IPS DF 4.7 (cell line): ENCODE measurements at regions not wholly inside any gene's neighbourhood (a gene's known extent, or its start where the extent isn't known, plus 50 kb on each side); places are given as distances from the start of the nearest gene placed in this dataset.

Experiments used
- DNase-seq: peaks from one replicate; pipeline ENCODE4 v3.0.0-alpha.2; 2013; ENCODE audit warnings: low spot score; ENCODE audit errors: extremely low read depth

DNA sequence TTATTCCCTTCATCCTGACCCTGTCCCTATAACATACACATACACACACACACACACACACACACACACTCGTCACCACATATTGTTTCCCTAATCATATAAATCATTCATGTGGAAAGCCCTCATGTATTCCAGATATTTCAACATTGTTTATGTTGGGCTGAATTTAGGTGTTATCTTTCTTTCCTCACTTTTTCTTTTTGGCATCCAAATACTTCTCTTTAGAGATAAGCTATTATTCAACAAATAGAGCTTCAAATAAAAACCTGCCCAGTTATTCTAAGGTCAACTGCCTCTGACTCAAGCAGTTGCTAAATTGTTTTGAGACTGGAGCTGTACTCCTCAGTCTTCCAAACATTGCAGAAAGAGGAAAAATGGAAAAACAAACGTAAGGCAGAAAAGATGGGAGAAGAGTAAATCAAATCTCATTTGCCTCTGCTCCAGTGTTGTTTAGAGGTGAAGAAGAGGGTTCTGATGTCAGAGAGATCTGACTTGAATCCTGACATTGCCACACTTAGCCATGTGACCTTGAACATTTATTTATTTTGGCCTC is 215.7 kb downstream of the GAS1 start:
- DNase-seq = no peak

DNA sequence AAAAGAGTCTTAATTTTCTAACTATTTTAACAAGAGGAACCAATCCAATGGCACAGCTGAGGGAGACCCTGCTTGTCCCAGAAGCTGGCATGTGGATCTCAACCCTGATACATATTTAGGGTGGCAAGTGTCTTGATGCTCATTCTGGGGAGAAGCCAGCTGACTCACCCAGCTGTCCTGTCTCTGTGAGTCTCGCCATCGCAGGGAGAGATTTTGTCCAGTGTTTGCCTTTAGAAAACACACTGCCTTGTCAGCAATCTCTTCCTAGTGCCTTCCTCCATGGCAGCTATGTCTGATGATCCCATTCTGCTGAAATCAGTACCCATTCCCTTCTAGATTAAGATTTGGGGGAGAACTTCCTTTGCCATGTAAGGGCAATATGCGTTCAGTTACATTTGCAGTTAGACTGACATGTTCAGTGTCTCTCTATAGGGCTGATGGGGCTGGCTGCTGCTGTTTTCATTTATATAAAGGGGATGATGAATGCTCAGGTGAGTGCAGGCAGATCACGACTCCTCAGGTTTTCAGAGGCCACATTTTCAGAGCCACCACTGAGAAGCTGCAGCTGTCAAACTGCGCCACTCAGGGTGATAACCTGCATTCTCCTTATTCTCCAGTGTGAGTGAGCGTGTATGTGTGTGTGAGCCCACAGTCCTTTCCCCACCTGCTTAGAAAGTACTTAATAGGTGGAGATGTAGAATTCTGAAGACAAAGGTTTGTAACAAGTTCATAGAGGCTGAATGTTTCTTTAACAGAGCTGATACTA is 217.0 kb downstream of the GAS1 start:
- no peak for DNase-seq

DNA sequence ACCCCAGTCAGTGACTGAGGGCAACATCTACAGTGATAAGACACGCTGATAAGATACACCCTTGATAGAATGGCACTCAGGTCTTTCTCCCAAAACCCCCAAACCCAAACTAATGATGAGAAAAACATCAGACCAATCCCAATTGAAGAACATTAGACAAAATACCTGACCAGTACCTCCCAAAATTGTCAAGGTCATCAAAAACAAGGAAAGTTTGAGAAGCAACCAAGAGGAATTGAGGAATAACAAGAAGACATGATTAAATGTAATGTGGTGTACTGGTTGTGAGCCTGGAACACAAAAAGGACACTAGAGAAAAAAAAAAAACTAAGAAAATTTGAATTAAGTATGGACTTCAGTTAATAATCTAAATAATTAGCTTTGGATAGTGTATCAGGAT is 222.8 kb downstream of the GAS1 start:
- no peak for DNase-seq

DNA sequence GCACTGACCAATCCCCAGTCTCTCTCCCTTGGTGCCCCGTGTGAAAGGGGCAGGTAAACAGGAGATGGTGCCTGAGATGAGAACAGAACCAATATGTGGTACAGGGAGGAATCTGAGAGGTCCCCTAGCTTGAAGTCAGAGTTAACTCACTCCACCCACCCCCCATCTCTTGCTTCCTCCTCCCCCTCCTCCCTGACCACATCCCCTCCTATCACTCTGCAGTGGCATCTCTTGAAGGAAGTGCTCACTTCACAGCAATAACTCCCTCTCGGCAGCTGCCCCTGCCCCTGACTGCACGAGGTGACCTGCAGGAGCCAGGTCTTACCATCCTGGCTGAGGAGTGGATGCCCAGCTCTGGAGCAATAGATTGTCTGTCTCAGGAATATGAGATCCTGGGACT is 224.0 kb downstream of the GAS1 start:
- DNase-seq = no peak

DNA sequence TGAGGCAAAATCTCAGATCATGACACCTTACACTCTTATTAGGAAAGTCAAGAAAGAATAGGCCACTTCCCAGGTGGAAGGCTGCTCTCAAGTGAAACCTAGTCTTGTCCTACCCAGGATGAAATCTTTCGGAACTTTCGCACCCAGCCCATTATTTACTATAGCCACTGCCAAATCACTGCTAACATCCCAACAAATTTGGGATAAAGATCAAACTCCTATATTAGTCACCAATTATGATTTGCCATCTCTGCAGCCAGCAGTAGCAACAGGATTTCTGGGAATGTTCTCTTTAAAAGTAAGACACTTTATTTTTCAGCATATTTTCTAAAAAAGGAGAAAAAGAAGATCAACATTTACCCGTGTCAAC is 224.6 kb downstream of the GAS1 start:
- no peak for DNase-seq

DNA sequence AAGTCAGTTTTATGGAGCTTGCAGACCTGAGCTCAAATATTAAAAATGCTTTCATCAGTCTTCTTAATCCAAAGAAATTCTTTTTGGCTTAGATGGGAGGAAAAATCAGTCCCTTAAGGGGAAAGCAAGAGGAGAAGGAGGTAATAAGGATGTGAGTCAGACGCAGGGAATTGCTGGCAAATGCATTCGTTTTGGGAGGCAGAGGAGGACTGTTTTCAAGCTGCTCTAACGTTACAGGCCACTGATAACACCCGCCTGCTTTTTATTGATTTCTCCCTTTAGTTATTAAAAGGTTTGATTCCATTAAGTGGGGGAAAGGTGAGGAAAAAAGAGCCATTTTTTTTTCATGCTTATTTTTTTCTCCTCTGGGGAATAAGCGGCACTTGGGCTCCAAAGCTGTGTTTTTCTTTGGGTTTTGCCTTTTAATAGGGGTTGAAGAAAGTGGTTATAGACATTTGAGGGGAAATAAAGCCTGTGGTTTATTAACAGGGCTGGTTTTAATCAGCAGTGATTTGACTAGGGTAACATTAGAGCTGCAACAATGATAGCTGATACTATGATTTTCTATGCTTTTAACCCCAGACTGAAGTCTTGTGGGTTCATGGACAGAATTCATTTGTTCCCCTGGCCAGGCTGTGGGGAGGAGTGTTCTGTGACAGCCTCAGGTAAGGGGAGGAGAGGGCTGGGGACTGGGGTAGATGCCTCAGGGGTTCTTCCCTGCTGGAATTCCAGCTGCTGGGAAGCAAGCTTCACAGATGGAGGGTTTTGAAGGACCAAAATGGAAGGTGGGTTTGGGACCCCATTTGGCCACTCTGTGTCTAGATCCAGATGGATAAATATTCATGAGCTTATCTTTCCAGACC is 225.2 kb downstream of the GAS1 start:
- no peak for DNase-seq

DNA sequence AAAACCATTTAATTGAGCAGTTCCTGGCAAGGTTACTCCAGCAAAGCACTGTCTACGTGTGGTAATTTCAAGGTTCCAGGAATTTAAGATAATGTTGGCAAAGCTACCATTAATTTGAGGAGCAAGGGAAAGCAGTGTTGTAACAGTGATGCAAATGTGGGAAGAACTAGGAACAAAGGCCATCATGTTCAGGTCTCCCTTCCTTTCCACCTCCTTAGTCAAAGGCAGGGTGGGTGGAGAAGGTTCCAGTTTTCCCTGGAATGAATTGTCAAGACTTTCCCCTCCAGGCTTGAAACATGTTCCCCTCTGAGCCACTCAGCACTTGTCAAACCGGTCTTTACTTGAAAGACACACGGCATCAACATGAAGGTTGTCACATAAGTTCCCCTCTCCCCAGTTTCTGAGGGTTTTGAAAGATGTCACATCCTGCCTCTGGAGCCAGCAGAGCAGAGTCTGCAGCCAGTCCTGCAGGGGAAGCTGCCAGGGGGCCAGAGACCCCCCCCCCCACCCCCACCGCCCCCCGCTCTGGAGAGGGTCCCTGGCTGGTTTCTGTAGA is 226.0 kb downstream of the GAS1 start:
- peak; percentile 5 for DNase-seq

DNA sequence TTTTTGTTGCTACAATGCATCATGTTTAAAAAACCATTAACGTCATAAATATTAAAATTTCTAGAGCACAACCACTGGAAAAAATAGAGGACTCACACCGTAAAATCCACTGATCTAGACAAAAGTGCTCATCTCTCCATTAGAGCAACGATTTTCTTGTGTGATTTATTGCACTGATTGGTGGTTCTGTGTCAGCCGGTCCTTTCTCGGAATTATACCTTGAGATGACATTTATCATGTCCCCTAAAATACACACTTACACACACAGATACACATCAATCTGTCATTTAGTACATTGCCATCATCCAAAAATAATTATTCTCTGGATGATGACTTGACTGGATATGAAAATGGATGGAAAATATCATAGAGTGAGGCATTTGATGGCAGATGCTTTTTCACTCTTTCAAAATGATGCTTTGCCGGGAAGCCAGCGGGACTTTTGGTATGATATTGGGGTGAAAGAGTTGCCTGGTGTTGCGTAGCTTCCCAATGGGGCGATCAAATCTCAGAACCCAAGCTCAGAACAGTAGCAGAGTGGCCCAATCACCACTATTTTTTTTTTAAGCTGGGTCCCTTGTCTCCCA is 226.6 kb downstream of the GAS1 start:
- no peak for DNase-seq

DNA sequence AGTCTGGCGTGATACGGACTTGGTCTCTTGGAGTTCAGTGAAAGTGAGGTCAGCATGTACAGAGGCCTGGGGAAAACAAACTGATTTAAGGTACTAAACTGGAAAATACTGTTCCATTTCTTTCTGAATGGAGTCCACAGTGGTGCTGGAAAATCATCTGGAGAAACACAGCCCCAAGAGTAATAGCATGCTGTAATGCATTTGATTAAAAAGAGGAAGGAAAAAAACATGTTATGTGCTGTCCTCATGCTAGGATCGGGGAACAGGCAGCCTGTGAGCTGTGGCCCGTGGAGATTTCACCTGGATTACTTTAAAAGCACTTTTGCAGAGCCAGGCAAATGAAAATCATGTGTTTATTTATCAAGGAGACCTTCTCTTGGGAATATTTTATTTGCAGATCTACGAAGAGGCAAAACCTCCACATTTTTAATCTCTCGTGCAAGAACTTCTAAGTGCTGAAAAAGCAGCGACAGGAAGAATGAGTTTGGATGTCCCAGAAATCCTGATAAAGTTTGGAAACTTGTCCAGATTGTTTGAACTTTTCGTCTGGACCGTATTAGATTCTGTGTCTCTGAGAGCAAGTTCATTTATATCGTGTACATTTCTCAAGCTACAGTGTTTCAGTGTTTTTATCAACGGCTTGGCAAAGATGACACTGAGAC is 228.8 kb downstream of the GAS1 start:
- DNase-seq = no peak

DNA sequence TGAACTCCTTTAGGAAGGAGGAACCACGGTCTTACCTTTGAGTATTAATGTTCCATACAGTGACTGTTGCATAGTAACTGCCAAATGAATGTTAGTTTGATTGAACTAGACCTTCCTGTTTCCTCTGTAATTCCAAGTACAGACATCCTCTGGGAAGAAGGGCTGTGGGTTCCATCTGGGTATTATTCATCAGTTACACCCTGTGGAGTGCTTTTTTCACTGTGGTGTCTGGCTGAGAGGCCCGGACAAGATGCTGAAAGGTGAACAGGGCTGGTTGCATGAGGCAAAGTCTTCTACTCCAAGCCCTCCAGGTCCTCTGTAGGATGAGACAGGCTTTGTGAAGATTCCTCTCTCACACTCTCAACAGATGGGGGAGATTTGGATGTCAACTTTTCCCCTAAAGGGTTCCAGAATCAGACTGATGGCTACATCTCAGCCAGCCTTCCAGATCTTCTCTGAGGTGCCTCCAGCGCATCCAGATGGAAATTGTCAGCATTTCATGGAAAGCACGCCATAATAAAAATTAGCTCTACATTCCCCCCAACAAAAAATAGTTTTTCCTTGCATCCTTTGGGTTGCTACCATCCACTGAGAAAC is 230.9 kb downstream of the GAS1 start:
- DNase-seq = no peak

DNA sequence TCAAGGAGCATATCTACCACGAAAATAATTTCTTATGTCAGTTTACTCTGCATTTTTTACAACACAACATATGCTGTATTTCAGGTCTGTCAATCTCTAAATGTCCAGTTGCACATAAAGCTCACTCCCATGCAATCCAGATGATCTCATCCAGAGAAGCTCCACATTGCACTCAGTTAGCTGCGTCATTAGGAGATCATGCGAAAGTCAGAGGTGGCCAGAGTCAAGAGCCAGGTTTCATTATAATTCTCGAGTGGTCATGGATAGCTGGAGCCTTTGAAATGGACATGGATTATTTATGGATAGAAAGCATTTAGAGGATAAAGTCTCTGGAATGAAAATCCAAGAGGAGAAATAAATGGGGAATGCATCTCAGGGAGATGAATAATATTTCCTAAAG is 232.3 kb downstream of the GAS1 start:
- no peak for DNase-seq

DNA sequence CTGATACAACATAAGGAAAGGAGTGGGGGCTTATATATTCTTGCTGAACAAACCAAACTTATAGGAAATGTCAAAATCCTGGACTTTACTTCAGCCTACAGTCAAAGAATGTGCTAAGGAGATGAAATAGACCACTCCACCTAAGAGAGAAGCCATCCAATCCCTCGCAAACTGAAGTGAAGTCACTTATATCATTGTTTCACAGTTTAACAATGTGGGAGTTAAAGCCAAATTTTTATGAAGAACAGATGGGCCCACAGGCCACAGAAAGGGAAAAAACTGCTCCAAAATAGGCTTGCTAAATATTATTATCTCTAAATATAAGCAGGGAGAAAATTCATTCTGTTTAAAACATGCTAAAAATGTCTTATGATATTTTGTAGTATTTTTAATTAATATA is 233.3 kb downstream of the GAS1 start:
- no peak for DNase-seq

DNA sequence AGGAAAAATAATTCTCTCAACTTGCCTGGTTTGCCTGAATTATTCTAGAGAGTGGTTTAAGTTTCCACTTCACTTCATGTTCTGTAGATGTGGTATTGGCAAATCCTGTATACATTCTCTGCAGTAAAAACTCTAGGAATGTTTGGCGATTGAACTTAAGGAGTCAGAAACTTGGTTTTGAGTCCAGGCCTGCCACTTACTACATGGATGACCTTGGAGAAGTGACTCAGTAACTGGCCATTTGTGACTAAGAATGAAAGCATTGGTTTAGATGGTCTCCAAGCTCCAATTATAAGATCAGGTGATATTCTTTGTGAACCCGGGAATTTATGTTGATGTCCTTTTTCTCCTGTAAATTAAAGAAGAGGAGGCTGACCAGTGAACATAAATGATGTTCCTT is 233.8 kb downstream of the GAS1 start:
- no peak for DNase-seq

DNA sequence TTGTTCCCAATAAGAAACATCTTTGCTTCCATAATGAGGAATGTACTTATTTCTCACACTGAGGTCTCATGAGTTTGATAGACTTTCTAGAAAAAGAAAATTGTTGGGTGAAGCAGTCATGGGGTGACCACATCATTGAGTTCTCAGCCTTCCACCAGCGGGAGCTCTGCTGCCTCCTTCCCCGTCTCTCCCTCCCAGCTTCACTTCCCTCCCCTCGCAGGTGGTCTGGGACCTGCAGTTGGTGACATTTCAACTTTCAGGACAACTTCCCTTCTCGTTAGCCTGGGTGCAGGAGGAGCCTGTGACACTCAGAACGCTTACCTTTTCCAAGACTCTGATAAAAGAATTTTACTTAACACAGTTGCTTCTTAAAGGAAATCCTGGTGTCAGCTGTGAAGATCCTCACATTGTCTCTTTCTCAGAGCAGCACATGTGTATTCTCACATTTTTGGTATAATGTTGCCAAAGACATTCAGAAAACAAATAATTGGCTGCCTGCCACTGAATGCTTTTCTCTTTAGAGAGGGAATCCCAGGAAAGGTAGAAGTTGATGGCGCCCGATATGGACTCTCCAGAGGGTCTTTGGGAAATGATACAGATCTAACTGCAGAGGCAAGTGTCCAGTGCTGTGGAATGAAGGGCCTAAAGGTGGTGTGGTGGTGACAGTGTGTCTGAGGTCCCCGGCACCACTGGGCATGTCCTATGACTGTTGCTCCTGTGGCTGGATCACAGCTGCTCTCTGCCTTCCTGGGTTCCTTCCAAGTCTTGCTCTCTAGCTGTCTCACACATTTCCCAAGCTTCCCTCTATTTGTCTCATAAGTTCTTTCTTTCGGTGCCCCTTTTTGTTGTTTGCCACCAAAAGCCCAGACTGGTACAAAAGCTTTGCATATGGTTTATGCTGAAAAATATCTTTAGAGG is 238.1 kb downstream of the GAS1 start:
- DNase-seq = no peak

DNA sequence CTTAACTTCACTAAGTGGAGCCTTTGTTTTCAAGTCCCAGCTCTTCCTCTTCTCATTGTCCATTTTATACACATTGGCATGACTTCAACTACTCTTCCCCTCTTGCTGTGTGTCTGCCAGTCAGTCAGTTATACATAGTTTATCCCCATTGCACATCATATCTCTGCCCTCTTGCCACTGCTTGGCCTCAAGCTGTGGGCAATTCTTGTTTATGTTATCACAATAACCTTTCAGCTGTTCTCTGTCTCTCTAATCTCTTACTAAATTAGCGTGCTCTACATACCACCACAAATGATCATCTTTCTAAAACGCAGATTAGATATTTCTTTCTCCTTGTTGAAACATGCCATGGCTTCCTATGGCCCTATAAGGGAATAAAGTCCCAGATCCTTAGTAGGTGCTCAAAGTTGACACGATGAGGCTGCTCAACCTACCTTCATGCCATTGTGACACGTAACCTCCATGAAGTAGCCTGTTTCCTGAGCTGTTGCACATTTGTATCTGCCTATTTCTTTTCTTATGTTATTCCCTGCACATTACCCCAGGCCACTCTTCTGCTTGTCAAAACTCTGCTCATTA is 239.3 kb downstream of the GAS1 start:
- DNase-seq = no peak

DNA sequence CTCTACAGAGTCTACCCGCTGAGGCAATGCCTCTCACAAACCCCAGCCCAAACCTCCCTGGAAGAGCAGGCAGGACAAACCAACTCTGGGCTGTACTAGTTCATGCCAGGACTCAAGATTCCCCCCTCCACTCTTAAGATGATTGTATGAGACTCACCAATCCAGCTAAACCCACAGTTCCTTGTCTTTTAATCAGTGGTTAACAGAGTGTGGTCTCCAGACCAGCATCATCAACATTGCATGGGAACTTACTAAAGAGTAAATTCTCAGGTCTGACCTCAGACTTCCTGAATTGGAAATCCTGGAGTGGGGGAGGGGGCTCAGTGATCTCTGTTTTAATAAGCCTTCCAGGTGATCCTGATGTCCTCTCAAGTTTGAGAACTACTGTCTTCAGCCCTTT is 240.9 kb downstream of the GAS1 start:
- no peak for DNase-seq

DNA sequence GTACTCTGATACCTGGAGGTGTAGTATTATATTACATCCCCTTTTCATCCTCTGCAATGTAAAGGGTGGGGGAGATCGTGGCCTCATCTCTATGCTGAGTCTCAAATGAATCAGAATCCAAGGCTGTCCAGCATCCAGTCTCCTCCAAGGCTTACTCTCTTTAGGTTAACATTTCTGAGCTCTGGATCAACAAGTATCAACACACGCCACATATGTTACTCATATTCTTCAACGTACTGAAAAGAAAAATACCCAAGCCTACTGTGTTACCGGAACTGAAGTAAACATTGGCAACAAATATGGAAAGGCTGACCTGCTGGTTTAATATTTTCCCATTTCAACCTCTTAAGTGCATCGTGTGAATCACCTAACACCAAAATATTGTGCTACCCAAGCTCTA is 241.8 kb downstream of the GAS1 start:
- DNase-seq = no peak

DNA sequence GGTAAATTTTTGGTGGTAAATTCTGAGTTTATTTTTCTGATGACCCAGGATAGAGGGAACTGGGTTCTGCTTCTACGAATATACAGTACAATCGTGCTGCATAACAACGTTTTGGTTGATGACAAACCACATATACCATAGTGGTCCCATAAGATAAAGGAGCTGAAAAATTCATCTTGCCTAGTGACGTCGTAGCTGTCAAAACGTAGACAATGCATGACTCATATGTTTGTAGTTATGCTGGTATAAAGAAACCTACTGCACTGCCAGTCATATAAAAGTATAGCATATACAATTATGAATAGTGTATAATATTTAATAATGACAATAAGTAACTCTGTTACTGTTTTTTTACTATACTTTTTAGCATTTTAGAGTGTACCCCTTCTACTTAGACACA is 244.0 kb downstream of the GAS1 start:
- no peak for DNase-seq

DNA sequence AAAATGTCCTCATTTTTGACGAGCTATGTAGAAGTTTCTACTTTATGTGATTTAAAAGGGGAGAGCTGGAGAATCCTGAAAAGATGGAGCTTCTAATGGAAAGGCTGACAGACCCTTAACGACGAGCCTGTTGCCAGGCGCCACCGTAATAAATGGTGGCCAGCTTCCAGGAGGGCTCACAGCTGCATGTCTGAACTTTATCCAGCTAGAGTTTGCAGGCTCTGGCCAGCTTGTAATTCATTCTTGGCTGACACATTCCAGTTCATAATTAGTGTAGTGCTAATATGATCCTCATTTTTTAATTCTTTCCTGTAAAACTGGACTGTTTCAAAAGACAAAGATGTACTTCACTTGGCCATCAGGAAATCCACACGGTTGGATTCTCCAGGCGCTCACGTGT is 246.7 kb downstream of the GAS1 start:
- no peak for DNase-seq

DNA sequence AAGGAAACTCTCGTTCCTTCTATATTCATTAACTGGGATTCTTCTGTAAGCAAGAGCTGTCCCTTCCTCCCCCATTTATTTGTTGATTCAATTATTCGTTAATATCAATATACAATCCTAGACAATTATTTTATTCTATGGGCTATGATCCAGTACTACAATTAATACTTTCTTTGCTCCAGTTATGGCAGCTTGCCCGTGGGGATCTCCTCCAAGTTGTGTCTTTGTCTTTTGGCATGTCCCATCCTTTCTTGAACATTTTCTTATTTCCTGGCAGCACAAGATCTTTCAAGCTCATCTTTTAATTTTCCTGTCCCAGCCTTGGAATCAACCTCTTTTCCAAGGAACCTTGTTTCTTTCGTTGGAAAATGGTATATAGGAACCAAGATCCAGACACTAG is 249.3 kb downstream of the GAS1 start:
- DNase-seq = no peak
